Neural cell (in vitro differentiated cells): ENCODE measurements at regions not wholly inside any gene's neighbourhood (a gene's known extent, or its start where the extent isn't known, plus 50 kb on each side); places are given as distances from the start of the nearest gene placed in this dataset.

Experiments used
- H2AFZ ChIP-seq: fragments of 200-600, 300-800 bp; sonication (generic), shearing (Covaris generic); 2 replicates; pipeline ENCODE4 v1.6.0; 2014; ENCODE audit warnings: low read depth, mild to moderate bottlenecking, antibody characterized with exemption, low read length, moderate library complexity
- H3F3A ChIP-seq: fragments of 200-600 bp; shearing (Covaris generic); 2 replicates; pipeline ENCODE4 v1.6.1; 2016; ENCODE audit warnings: mild to moderate bottlenecking, moderate library complexity, mixed read lengths, antibody characterized with exemption, low read length; ENCODE audit not compliant: insufficient read depth, poor library complexity, severe bottlenecking
- H3K27ac ChIP-seq: fragments of 200-600, 300-800 bp; sonication (generic), shearing (Covaris generic); 2 replicates; pipeline ENCODE4 v1.5.1; 2014; ENCODE audit warnings: mild to moderate bottlenecking, low read length, moderate library complexity
- H3K27me3 ChIP-seq: fragments of 300-800, 200-600 bp; sonication (generic), shearing (Covaris generic); 2 replicates; pipeline ENCODE4 v1.6.0; 2014; ENCODE audit warnings: mild to moderate bottlenecking, low read depth, low read length, moderate library complexity; ENCODE audit not compliant: insufficient read depth
- H3K36me3 ChIP-seq: fragments of 300-800, 200-600 bp; sonication (generic), shearing (Covaris generic); 2 replicates; pipeline ENCODE4 v1.5.1; 2014; ENCODE audit warnings: mild to moderate bottlenecking, antibody characterized with exemption, low read length, moderate library complexity; ENCODE audit not compliant: insufficient read depth
- H3K4me2 ChIP-seq: fragments of 300-800, 200-600 bp; sonication (generic), shearing (Covaris generic); 2 replicates; pipeline ENCODE4 v1.6.0; 2014; ENCODE audit warnings: mild to moderate bottlenecking, low read length
- H3K4me3 ChIP-seq: fragments of 300-800, 200-600 bp; sonication (generic), shearing (Covaris generic); 2 replicates; pipeline ENCODE4 v1.5.1; 2014; ENCODE audit warnings: mild to moderate bottlenecking, low read length, moderate library complexity
- H3K79me2 ChIP-seq: fragments of 200-600 bp; shearing (Covaris generic); replicated peaks from 2 replicates; pipeline ENCODE4 v1.6.0; 2014; ENCODE audit warnings: mild to moderate bottlenecking, low read length, moderate library complexity; ENCODE audit not compliant: insufficient read depth
- H3K9ac ChIP-seq: fragments of 300-800, 200-600 bp; sonication (generic), shearing (Covaris generic); 2 replicates; pipeline ENCODE4 v1.6.1; 2016; ENCODE audit warnings: mild to moderate bottlenecking, low read length, mixed read lengths
- H3K9me2 ChIP-seq: fragments of 200-600 bp; shearing (Covaris generic); 2 replicates; pipeline ENCODE4 v1.6.1; 2016; ENCODE audit warnings: mild to moderate bottlenecking, low read length, mixed read lengths; ENCODE audit not compliant: insufficient read depth
- H3K9me3 ChIP-seq: fragments of 200-600, 300-800 bp; sonication (generic), shearing (Covaris generic); 2 replicates; pipeline ENCODE4 v1.6.1; 2016; ENCODE audit warnings: mild to moderate bottlenecking, mixed run types, low read length, moderate library complexity, mixed read lengths
- H4K20me1 ChIP-seq: fragments of 200-600 bp; shearing (Covaris generic); 2 replicates; pipeline ENCODE4 v1.6.1; 2016; ENCODE audit warnings: mild to moderate bottlenecking, mixed run types; ENCODE audit not compliant: insufficient read depth
- EP300 ChIP-seq: fragments of 450-650 bp; conservative IDR thresholded peaks from 2 replicates; pipeline ENCODE4 v1.6.1; 2014; ENCODE audit warnings: antibody characterized with exemption, mild to moderate bottlenecking, moderate library complexity; ENCODE audit not compliant: poor library complexity, severe bottlenecking
- EZH2 ChIP-seq: fragments of 200-600, 300-800 bp; shearing (Covaris generic), sonication (generic); IDR thresholded peaks from 2 replicates; pipeline ENCODE4 v1.6.1; 2014; ENCODE audit warnings: antibody characterized with exemption, low read length, borderline replicate concordance, mild to moderate bottlenecking; ENCODE audit not compliant: insufficient read depth, poor library complexity, severe bottlenecking
- MXI1 ChIP-seq: fragments of 450-650 bp; conservative IDR thresholded peaks from 2 replicates; pipeline ENCODE4 v1.6.1; 2014; ENCODE audit warnings: antibody characterized with exemption, mild to moderate bottlenecking; ENCODE audit not compliant: poor library complexity, severe bottlenecking
- POLR2AphosphoS5 ChIP-seq: IDR thresholded peaks from 2 replicates; pipeline ENCODE4 v1.6.1; 2012
- RAD21 ChIP-seq: fragments of 450-650 bp; conservative IDR thresholded peaks from 2 replicates; pipeline ENCODE4 v1.6.1; 2014; ENCODE audit warnings: antibody characterized with exemption, mild to moderate bottlenecking, moderate library complexity
- SMC3 ChIP-seq: fragments of 450-650 bp; conservative IDR thresholded peaks from 2 replicates; pipeline ENCODE4 v1.6.1; 2014; ENCODE audit warnings: antibody characterized with exemption, mild to moderate bottlenecking, moderate library complexity; ENCODE audit not compliant: poor library complexity
- TAF1 ChIP-seq: IDR thresholded peaks from 2 replicates; pipeline ENCODE4 v1.6.1; 2012; ENCODE audit warnings: low read depth
- TF ChIP-seq, protein P1 (sequence below): IDR thresholded peaks from 2 replicates; pipeline ENCODE4 v1.6.1; 2012; ENCODE audit warnings: borderline replicate concordance
- TF ChIP-seq, protein P2 (sequence below): fragments of 450-650 bp; IDR thresholded peaks from 2 replicates; pipeline ENCODE4 v1.5.1; 2014; ENCODE audit warnings: antibody characterized with exemption, mild to moderate bottlenecking, moderate library complexity; ENCODE audit not compliant: poor library complexity, severe bottlenecking

DNA sequence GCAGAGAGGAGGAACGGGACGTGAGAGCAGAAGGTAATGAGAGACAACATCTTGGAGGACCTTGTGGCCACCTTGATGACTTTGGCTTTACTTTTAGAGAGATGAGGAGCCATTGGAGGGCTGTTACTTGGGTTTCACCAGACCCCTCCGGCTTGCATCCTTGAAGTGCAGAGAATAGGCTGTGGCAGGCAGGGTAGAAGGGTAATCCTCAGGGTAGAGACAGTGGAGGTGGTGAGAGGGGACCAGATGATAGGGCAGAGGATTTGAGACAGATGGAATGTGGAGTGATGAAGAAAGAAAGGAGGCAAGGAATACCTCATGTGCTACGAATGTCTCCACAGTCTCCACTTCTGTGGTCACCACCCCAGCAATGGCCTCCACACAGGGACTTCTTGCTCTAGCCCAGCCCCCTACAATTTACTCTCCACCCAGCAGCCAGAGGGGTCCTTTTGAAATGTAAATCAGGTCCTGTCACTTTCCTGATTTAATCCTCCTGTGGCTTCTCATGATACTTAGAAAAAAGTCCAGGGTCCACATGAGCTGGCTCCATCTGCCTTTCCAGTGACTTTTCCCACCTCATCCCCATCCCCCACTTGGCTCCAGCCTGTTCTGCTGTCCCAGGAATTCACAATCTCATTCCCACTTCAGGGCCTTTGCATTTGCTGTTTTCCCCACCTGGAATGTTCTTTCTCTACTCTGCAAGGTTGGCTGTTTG lies 115.0 kb downstream of the PJA1 start:
- H3K79me2 ChIP-seq: no peaks in the 10 kb centered on the region
- no peaks in the 10 kb centered on the region for H4K20me1 ChIP-seq
- no peak overlapping the region for H3K27ac ChIP-seq
- no peak overlapping the region for H3K9ac ChIP-seq
- no peak overlapping the region for H3K4me2 ChIP-seq
- H3F3A ChIP-seq: no peaks in the 10 kb centered on the region
- H3K9me2 ChIP-seq: no peaks in the 10 kb centered on the region
- no peak overlapping the region for H2AFZ ChIP-seq
- H3K4me3 ChIP-seq: no peak overlapping the region
- no peaks in the 10 kb centered on the region for H3K36me3 ChIP-seq
- H3K9me3 ChIP-seq: no peaks in the 10 kb centered on the region
- no peak for TF ChIP-seq POLR2AphosphoS5
- TF ChIP-seq EP300: no peak
- TF ChIP-seq, protein P1, sequence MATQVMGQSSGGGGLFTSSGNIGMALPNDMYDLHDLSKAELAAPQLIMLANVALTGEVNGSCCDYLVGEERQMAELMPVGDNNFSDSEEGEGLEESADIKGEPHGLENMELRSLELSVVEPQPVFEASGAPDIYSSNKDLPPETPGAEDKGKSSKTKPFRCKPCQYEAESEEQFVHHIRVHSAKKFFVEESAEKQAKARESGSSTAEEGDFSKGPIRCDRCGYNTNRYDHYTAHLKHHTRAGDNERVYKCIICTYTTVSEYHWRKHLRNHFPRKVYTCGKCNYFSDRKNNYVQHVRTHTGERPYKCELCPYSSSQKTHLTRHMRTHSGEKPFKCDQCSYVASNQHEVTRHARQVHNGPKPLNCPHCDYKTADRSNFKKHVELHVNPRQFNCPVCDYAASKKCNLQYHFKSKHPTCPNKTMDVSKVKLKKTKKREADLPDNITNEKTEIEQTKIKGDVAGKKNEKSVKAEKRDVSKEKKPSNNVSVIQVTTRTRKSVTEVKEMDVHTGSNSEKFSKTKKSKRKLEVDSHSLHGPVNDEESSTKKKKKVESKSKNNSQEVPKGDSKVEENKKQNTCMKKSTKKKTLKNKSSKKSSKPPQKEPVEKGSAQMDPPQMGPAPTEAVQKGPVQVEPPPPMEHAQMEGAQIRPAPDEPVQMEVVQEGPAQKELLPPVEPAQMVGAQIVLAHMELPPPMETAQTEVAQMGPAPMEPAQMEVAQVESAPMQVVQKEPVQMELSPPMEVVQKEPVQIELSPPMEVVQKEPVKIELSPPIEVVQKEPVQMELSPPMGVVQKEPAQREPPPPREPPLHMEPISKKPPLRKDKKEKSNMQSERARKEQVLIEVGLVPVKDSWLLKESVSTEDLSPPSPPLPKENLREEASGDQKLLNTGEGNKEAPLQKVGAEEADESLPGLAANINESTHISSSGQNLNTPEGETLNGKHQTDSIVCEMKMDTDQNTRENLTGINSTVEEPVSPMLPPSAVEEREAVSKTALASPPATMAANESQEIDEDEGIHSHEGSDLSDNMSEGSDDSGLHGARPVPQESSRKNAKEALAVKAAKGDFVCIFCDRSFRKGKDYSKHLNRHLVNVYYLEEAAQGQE: no peak
- TF ChIP-seq TAF1: no peak
- TF ChIP-seq EZH2: no peak
- TF ChIP-seq RAD21: no peak
- TF ChIP-seq, protein P2, sequence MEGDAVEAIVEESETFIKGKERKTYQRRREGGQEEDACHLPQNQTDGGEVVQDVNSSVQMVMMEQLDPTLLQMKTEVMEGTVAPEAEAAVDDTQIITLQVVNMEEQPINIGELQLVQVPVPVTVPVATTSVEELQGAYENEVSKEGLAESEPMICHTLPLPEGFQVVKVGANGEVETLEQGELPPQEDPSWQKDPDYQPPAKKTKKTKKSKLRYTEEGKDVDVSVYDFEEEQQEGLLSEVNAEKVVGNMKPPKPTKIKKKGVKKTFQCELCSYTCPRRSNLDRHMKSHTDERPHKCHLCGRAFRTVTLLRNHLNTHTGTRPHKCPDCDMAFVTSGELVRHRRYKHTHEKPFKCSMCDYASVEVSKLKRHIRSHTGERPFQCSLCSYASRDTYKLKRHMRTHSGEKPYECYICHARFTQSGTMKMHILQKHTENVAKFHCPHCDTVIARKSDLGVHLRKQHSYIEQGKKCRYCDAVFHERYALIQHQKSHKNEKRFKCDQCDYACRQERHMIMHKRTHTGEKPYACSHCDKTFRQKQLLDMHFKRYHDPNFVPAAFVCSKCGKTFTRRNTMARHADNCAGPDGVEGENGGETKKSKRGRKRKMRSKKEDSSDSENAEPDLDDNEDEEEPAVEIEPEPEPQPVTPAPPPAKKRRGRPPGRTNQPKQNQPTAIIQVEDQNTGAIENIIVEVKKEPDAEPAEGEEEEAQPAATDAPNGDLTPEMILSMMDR: no peak
- TF ChIP-seq SMC3: no peak
- no peak for TF ChIP-seq MXI1
- no peaks in the 10 kb centered on the region for H3K27me3 ChIP-seq

DNA sequence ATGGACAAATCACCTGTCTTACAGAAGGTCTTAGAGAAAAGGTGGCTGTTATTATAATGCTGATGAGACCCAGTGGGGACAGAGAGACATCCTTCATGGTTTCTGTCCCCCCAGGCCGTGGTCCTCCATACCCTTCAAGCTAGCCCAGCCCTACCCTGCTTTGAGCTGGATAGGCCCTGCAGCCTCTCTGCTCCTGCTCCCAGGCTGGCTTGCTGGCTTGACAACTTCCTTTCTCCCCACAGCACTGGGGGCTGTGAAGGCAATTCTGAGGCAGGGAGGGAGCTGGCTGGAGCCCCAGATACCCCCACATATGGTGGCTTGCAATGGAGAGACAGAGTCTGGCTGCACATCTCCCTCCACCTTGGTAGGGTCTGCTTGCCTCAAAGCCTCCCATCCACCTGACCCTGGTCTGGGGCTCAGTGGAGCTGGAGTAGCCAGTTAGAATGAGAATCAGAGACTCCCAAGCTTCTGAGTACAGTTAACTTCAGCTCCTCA lies 118.2 kb downstream of the PJA1 start:
- no peak for TF ChIP-seq EP300
- H3K36me3 ChIP-seq: no peaks in the 10 kb centered on the region
- H3K27me3 ChIP-seq: no peaks in the 10 kb centered on the region
- H3K9ac ChIP-seq: no peak overlapping the region
- H2AFZ ChIP-seq: no peak overlapping the region
- H3K9me3 ChIP-seq: no peaks in the 10 kb centered on the region
- no peaks in the 10 kb centered on the region for H3K79me2 ChIP-seq
- no peaks in the 10 kb centered on the region for H4K20me1 ChIP-seq
- H3F3A ChIP-seq: no peaks in the 10 kb centered on the region
- H3K4me3 ChIP-seq: no peak overlapping the region
- no peak overlapping the region for H3K27ac ChIP-seq
- no peaks in the 10 kb centered on the region for H3K9me2 ChIP-seq
- no peak overlapping the region for H3K4me2 ChIP-seq
